ENCODE measurements at regions not wholly inside any gene's neighbourhood (a gene's known extent, or its start where the extent isn't known, plus 50 kb on each side); places are given as distances from the start of the nearest gene placed in this dataset.

- DNase-seq (ENCODE audit: low read depth in 2 of 2): no peak
These were observed 185.4 kb downstream of the TTLL7 start for GRCh38 chr1:83813576-83813975.

GRCh38 chr1:83810144-83810543, 188.8 kb downstream of the TTLL7 start:
- no peak for DNase-seq (ENCODE audit: low read depth in 2 of 2)

GRCh38 chr1:83808536-83808935, 190.4 kb downstream of the TTLL7 start:
- DNase-seq (ENCODE audit: low read depth in 2 of 2): no peak

GRCh38 chr1:83807821-83808220, 191.1 kb downstream of the TTLL7 start:
- DNase-seq (ENCODE audit: low read depth in 2 of 2): no peak

GRCh38 chr1:83807231-83807630, 191.7 kb downstream of the TTLL7 start:
- no peak for DNase-seq (ENCODE audit: low read depth in 2 of 2)

- DNase-seq (ENCODE audit: low read depth in 2 of 2): no peak
These were observed 193.0 kb downstream of the TTLL7 start for GRCh38 chr1:83805921-83806320.

GRCh38 chr1:83802460-83803152, 196.3 kb downstream of the TTLL7 start:
- no peak for DNase-seq (ENCODE audit: low read depth in 2 of 2)

- no peak for DNase-seq (ENCODE audit: low read depth in 2 of 2)
These were observed 196.9 kb downstream of the TTLL7 start for GRCh38 chr1:83802023-83802422.

GRCh38 chr1:83800066-83800465, 198.9 kb downstream of the TTLL7 start:
- no peak for DNase-seq (ENCODE audit: low read depth in 2 of 2)

GRCh38 chr1:83799594-83799993, 199.3 kb downstream of the TTLL7 start:
- no peak for DNase-seq (ENCODE audit: low read depth in 2 of 2)

GRCh38 chr1:83798965-83799364, 200.0 kb downstream of the TTLL7 start:
- DNase-seq (ENCODE audit: low read depth in 2 of 2): no peak

- no peak for DNase-seq (ENCODE audit: low read depth in 2 of 2)
These were observed 202.5 kb downstream of the TTLL7 start for GRCh38 chr1:83796409-83796808.

GRCh38 chr1:83794384-83794783, 204.5 kb downstream of the TTLL7 start:
- no peak for DNase-seq (ENCODE audit: low read depth in 2 of 2)

GRCh38 chr1:83791821-83792437, 207.0 kb downstream of the TTLL7 start:
- DNase-seq (ENCODE audit: low read depth in 2 of 2): no peak

GRCh38 chr1:83790446-83790845, 208.5 kb downstream of the TTLL7 start:
- no peak for DNase-seq (ENCODE audit: low read depth in 2 of 2)

- no peak for DNase-seq (ENCODE audit: low read depth in 2 of 2)
These were observed 211.5 kb downstream of the TTLL7 start for GRCh38 chr1:83787246-83787998.

GRCh38 chr1:83781667-83782066, 217.3 kb downstream of the TTLL7 start:
- DNase-seq (ENCODE audit: low read depth in 2 of 2): no peak

- DNase-seq (ENCODE audit: low read depth in 2 of 2): no peak
These were observed 219.4 kb downstream of the TTLL7 start for GRCh38 chr1:83779565-83779964.

GRCh38 chr1:83777758-83778101, 221.2 kb downstream of the TTLL7 start:
- DNase-seq (ENCODE audit: low read depth in 2 of 2): no peak

GRCh38 chr1:83776913-83777757, 221.8 kb downstream of the TTLL7 start:
- no peak for DNase-seq (ENCODE audit: low read depth in 2 of 2)

GRCh38 chr1:83775977-83776603, 222.8 kb downstream of the TTLL7 start:
- DNase-seq (ENCODE audit: low read depth in 2 of 2): no peak
